ENCODE measurements at regions not wholly inside any gene's neighbourhood (a gene's known extent, or its start where the extent isn't known, plus 50 kb on each side); places are given as distances from the start of the nearest gene placed in this dataset.

DNA sequence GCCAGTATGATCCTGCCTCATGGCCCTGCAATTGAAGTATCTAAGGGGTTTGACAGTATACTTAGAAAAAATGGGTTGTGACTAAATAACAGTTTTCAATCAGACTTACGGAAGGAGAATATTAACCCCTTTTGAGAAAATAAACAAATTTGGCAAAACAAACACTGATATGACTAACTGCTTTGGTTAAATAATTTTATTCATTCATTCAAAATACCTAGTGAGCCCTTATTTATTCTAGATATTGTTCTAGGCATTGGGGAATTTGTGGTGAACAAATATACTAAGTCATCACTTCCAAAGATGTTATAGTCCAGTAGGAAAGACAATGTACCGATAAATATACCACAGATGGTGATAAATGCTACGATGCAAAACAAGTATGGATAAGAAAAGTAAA lies 358.7 kb downstream of the TGFB2 start:
- Mint-ChIP-seq H3K27me3 (ENCODE audit: low read depth) (no peaks in the 10 kb centered on the region), H3K36me3 (ENCODE audit: low read depth) (no peaks in the 10 kb centered on the region), H3K4me3 (no peak overlapping the region), H3K9me3 (no peaks in the 10 kb centered on the region), H3K4me1 (peaks cover 22% of the 10 kb centered on the region), H3K27ac (no peak overlapping the region)
- no peak for TF ChIP-seq CTCF (IDR thresholded peaks at IDR 0.05; ENCODE audit: unreplicated experiment in 3 of 3)

DNA sequence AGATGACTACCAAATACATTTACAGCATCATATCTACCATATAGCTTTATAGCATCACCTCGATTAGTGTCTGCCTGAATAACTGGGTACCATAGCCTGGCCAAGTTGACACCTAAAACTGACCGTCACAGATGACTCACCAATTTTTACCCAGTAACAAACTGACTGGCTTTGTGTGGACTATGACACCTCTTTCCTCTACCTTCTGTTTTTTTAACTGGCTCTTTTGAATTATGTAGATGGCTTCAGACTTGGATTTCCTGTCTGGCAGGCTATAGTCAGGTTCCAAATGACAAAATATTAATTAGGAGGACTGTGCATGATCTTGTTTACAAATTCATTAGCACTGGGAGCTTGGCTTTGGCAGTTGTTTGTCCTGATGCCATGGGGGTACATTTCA lies 360.3 kb downstream of the TGFB2 start:
- Mint-ChIP-seq H3K27me3 (ENCODE audit: low read depth) (no peaks in the 10 kb centered on the region), H3K9me3 (no peaks in the 10 kb centered on the region), H3K27ac (no peak overlapping the region), H3K4me3 (no peak overlapping the region), H3K4me1 (peaks cover 17% of the 10 kb centered on the region), H3K36me3 (ENCODE audit: low read depth) (no peaks in the 10 kb centered on the region)
- no peak for TF ChIP-seq CTCF (IDR thresholded peaks at IDR 0.05; ENCODE audit: unreplicated experiment in 3 of 3)

GRCh38 chr1:218705911-218706893 lies 361.1 kb downstream of the TGFB2 start:
- peaks cover 17% of the 10 kb centered on the region for H3K4me1 Mint-ChIP-seq
- H3K36me3 Mint-ChIP-seq (ENCODE audit: low read depth) = no peaks in the 10 kb centered on the region
- no peaks in the 10 kb centered on the region for H3K27me3 Mint-ChIP-seq (ENCODE audit: low read depth)
- H3K9me3 Mint-ChIP-seq = no peaks in the 10 kb centered on the region
- TF ChIP-seq CTCF (IDR thresholded peaks at IDR 0.05; ENCODE audit: unreplicated experiment in 3 of 3) = no peak
- H3K27ac Mint-ChIP-seq = peak overlapping the region in 1 of 3 experiments; percentile 38
- H3K4me3 Mint-ChIP-seq = no peak overlapping the region

GRCh38 chr1:218711001-218711400 lies 365.9 kb downstream of the TGFB2 start:
- H3K4me1 Mint-ChIP-seq = peaks cover 9% of the 10 kb centered on the region
- H3K27ac Mint-ChIP-seq = no peak overlapping the region
- no peaks in the 10 kb centered on the region for H3K27me3 Mint-ChIP-seq (ENCODE audit: low read depth)
- no peaks in the 10 kb centered on the region for H3K36me3 Mint-ChIP-seq (ENCODE audit: low read depth)
- H3K9me3 Mint-ChIP-seq = no peaks in the 10 kb centered on the region
- no peak overlapping the region for H3K4me3 Mint-ChIP-seq
- no peak for TF ChIP-seq CTCF (IDR thresholded peaks at IDR 0.05; ENCODE audit: unreplicated experiment in 3 of 3)

DNA sequence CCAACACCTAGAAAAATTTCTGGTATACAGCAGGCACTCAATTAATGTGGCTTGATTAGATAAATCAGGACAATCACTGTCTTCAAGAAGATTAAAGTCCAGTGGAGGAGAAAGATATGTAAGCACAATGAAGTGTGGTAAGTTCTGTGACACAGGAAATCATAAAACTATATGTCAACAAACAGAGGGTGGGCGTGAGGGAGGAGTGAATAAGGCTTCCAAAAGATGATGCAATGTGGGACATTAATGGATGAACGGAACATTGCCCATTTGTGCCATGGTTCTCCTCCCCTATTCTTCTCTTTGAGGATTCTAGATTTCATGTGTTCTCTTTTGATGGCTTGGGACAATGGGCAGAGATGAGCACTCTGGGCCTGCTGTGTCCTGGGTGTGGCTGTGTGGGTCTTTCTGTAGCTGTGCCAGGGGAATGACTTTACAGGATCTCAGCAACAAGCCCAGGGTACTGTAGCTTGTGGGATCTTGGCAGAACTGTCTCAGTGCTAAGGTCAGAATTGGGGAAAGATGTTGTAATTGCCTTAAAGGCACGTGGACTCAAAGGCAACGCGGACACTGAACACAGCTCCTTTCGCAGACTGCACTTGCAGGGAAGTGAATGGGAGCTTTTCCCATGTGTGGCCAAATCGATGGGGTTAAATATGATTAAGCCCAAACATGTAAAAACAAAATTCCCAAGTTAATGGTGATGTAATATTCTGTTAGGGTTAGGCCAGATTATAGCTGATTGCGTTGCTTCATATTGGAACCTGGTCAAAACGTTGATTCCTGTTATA lies 366.9 kb downstream of the TGFB2 start:
- Mint-ChIP-seq H3K4me3 (no peak overlapping the region), H3K27me3 (ENCODE audit: low read depth) (no peaks in the 10 kb centered on the region), H3K36me3 (ENCODE audit: low read depth) (no peaks in the 10 kb centered on the region), H3K27ac (peak overlapping the region in 2 of 3 experiments; percentile 11 to 41), H3K4me1 (peaks cover 9% of the 10 kb centered on the region), H3K9me3 (peaks cover 5% of the 10 kb centered on the region)
- TF ChIP-seq CTCF (IDR thresholded peaks at IDR 0.05; ENCODE audit: unreplicated experiment in 3 of 3) = no peak

Measured in nephron (organoid).